Suprapubic skin (tissue), 4 donors: ENCODE measurements at regions not wholly inside any gene's neighbourhood (a gene's known extent, or its start where the extent isn't known, plus 50 kb on each side); places are given as distances from the start of the nearest gene placed in this dataset.

Source experiments
- CTCF ChIP-seq, 2 donors: fragments of 200-600 bp in 1 of 2; fragments of 450-650 bp in 1 of 2; sonication (generic) in 1 of 2; IDR thresholded peaks; one replicate each; pipeline ENCODE4 v1.5.1; 2016 to 2019; ENCODE audit warnings: antibody characterized with exemption in 2 of 2, mild to moderate bottlenecking in 1 of 2, moderate library complexity in 1 of 2
- EP300 ChIP-seq: sonication (generic); formaldehyde crosslinking; IDR thresholded peaks from one replicate; pipeline ENCODE4 v1.6.1; 2017; ENCODE audit warnings: antibody characterized with exemption
- POLR2A ChIP-seq, 2 donors: fragments of 450-650 bp; IDR thresholded peaks; one replicate each; pipeline ENCODE4 v1.6.1; 2017; ENCODE audit warnings: antibody characterized with exemption in 2 of 2, mild to moderate bottlenecking in 2 of 2, moderate library complexity in 2 of 2
- POLR2AphosphoS5 ChIP-seq, 3 donors: sonication (generic); formaldehyde crosslinking; IDR thresholded peaks; one replicate each; pipeline ENCODE4 v1.6.1; 2017; ENCODE audit warnings: antibody characterized with exemption in 3 of 3

DNA sequence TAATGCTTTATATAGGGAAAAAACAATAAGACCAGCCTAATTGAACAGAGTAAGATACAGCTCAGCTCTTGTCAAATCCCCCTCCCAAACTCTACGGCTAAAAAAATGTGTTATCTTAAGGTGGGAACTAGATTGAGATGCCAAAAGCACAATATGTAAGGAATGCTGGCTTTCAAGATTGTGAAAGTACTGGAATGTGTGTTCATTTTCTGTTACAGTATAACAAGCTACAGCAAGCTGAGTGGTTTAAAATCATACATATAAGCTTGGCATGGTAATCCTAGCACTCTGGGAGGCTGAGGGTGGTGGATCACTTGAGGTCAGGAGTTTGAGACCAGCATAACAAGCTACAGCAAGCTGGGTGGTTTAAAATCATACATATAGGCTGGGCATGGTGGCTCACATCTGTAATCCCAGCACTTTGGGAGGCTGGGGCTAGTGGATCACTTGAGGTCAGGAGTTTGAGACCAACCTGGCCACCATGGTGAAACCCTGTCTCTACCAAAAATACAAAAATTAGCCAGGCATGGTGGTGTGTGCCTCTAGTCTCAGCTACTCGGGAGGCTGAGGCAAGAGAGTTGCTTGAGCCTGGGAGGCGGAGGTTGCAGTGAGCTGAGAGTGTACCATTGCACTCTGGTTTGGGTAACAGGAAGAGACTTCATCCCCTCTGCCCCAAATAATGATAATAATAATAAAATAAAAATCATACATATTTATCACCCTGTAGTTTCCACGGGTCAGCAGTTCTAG lies 297.7 kb downstream of the DOK5 start:
- TF ChIP-seq CTCF (IDR thresholded peaks at IDR 0.05) (no peak), EP300 (no peak), POLR2A (IDR thresholded peaks at IDR 0.05) (no peak), POLR2AphosphoS5 (IDR thresholded peaks at IDR 0.05) (no peak)
